ENCODE measurements at regions not wholly inside any gene's neighbourhood (a gene's known extent, or its start where the extent isn't known, plus 50 kb on each side); places are given as distances from the start of the nearest gene placed in this dataset.

DNA sequence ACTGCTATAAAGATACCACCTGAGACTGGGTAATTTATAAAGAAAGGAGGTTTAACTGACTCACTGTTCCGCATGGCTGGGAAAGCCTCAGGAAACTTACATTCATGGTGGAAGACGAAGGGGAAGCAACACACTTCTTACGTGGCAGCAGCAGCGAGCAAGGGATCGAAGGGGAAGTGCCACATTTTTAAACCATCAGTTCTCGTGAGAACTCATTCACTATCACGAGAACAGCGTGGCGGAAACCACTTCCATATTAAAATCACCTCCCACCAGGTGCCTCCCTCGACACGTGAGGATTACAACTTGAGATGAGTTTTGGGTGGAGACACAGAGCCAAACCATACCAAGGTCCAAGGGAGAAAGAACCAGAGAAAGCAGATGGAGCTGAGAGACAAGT is 454.3 kb upstream of the CDH11 start:
- TF ChIP-seq, protein P1, sequence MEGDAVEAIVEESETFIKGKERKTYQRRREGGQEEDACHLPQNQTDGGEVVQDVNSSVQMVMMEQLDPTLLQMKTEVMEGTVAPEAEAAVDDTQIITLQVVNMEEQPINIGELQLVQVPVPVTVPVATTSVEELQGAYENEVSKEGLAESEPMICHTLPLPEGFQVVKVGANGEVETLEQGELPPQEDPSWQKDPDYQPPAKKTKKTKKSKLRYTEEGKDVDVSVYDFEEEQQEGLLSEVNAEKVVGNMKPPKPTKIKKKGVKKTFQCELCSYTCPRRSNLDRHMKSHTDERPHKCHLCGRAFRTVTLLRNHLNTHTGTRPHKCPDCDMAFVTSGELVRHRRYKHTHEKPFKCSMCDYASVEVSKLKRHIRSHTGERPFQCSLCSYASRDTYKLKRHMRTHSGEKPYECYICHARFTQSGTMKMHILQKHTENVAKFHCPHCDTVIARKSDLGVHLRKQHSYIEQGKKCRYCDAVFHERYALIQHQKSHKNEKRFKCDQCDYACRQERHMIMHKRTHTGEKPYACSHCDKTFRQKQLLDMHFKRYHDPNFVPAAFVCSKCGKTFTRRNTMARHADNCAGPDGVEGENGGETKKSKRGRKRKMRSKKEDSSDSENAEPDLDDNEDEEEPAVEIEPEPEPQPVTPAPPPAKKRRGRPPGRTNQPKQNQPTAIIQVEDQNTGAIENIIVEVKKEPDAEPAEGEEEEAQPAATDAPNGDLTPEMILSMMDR (IDR thresholded peaks at IDR 0.05; ENCODE audit: poor library complexity) = no peak
- TF ChIP-seq EZH2phosphoT487 (IDR thresholded peaks at IDR 0.05; ENCODE audit: low read depth, severe bottlenecking, unreplicated experiment) = no peak
- TF ChIP-seq EZH2 (IDR thresholded peaks at IDR 0.05; ENCODE audit: borderline replicate concordance) = no peak
